Hepatocyte (in vitro differentiated cells): ENCODE measurements at regions not wholly inside any gene's neighbourhood (a gene's known extent, or its start where the extent isn't known, plus 50 kb on each side); places are given as distances from the start of the nearest gene placed in this dataset.
"Not testable (repeated sequence)": the region's sequence is repeated elsewhere in the genome, so short reads cannot be mapped to it uniquely, and the experiment has no call there.

ENCODE experiments used
- DNase-seq: peaks from one replicate; pipeline ENCODE4 v3.0.0-alpha.2; 2016; ENCODE audit warnings: low spot score
- H2AFZ ChIP-seq: fragments of 200-600 bp; sonication (generic); 2 replicates; pipeline ENCODE4 v1.6.0; 2016; ENCODE audit warnings: antibody characterized with exemption, mild to moderate bottlenecking
- H3K27ac ChIP-seq: fragments of 200-600 bp; sonication (generic); 2 replicates; pipeline ENCODE4 v1.5.1; 2016; ENCODE audit warnings: mild to moderate bottlenecking
- H3K27me3 ChIP-seq: fragments of 200-600 bp; sonication (generic); 2 replicates; pipeline ENCODE4 v1.6.1; 2016
- H3K36me3 ChIP-seq: fragments of 200-600 bp; sonication (generic); replicated peaks from 2 replicates; pipeline ENCODE4 v1.5.1; 2016; ENCODE audit warnings: low read depth; ENCODE audit not compliant: insufficient read depth
- H3K4me1 ChIP-seq: fragments of 200-600 bp; sonication (generic); 2 replicates; pipeline ENCODE4 v1.5.1; 2016; ENCODE audit warnings: mild to moderate bottlenecking, moderate library complexity; ENCODE audit not compliant: insufficient read depth
- H3K4me2 ChIP-seq: fragments of 200-600 bp; sonication (generic); 2 replicates; pipeline ENCODE4 v1.6.0; 2016
- H3K4me3 ChIP-seq: fragments of 200-600 bp; sonication (generic); 2 replicates; pipeline ENCODE4 v1.5.1; 2016; ENCODE audit warnings: mild to moderate bottlenecking
- H3K79me2 ChIP-seq: fragments of 200-600 bp; sonication (generic); 2 replicates; pipeline ENCODE4 v1.6.0; 2017; ENCODE audit warnings: mild to moderate bottlenecking
- H3K9me2 ChIP-seq: fragments of 200-600 bp; sonication (generic); replicated peaks from 2 replicates; pipeline ENCODE4 v1.6.0; 2017; ENCODE audit warnings: mild to moderate bottlenecking; ENCODE audit not compliant: insufficient read depth
- H3K9me3 ChIP-seq: fragments of 200-600 bp; sonication (generic); 2 replicates; pipeline ENCODE4 v1.5.1; 2016; ENCODE audit warnings: low read depth, mild to moderate bottlenecking
- H4K20me1 ChIP-seq: fragments of 200-600 bp; sonication (generic); 2 replicates; pipeline ENCODE4 v1.6.0; 2016; ENCODE audit warnings: mild to moderate bottlenecking; ENCODE audit not compliant: insufficient read depth, poor library complexity, severe bottlenecking
- CTCF ChIP-seq: fragments of 200-600 bp; sonication (generic); IDR thresholded peaks from 2 replicates; pipeline ENCODE4 v1.5.1; 2016; ENCODE audit warnings: antibody characterized with exemption, mild to moderate bottlenecking; ENCODE audit not compliant: poor library complexity
- EZH2 ChIP-seq: fragments of 200-600 bp; sonication (generic); IDR thresholded peaks from 2 replicates; pipeline ENCODE4 v1.6.1; 2016; ENCODE audit warnings: antibody characterized with exemption, mild to moderate bottlenecking, borderline replicate concordance
- EZH2phosphoT487 ChIP-seq: fragments of 200-600 bp; sonication (generic); IDR thresholded peaks from one replicate; pipeline ENCODE4 v1.6.1; 2018; ENCODE audit warnings: antibody characterized with exemption, mild to moderate bottlenecking, low read depth, moderate library complexity; ENCODE audit not compliant: unreplicated experiment, severe bottlenecking
- WGBS: methylation state at CpG from one replicate; pipeline ENCODE4 v1.1.6; 2016; ENCODE audit warnings: low lambda C conversion rate; ENCODE audit errors: missing lambda C conversion rate; 5-methylcytosine and 5-hydroxymethylcytosine counted together

- H4K20me1 ChIP-seq = no peaks in the 10 kb centered on the region
- WGBS = 79% methylated on average over 1 of the region's 1 CpG
- no peak for DNase-seq
Observed at GRCh38 chr2:14494759-14495158, 137.8 kb upstream of the LRATD1 start.

GRCh38 chr2:14501061-14501460 lies 131.5 kb upstream of the LRATD1 start:
- H3K27ac ChIP-seq = no peak overlapping the region

More at GRCh38 chr2:14494759-14495158, 137.8 kb upstream of the LRATD1 start:
- Histone ChIP-seq H3K9me2 (no peaks in the 10 kb centered on the region), H3K4me2 (no peak overlapping the region), H3K27me3 (no peaks in the 10 kb centered on the region), H3K4me1 (peaks cover 5% of the 10 kb centered on the region), H2AFZ (no peak overlapping the region), H3K4me3 (no peak overlapping the region), H3K36me3 (no peaks in the 10 kb centered on the region), H3K27ac (no peak overlapping the region), H3K79me2 (no peaks in the 10 kb centered on the region), H3K9me3 (no peaks in the 10 kb centered on the region)
- TF ChIP-seq CTCF (no peak), EZH2phosphoT487 (no peak), EZH2 (no peak)

GRCh38 chr2:14506955-14507354 lies 125.6 kb upstream of the LRATD1 start:
- not testable (repeated sequence) for H3K79me2 ChIP-seq, H3K4me3 ChIP-seq, H3K9me3 ChIP-seq, H3K27me3 ChIP-seq, H2AFZ ChIP-seq, DNase-seq, H3K4me2 ChIP-seq, H4K20me1 ChIP-seq, H3K36me3 ChIP-seq, H3K9me2 ChIP-seq, H3K4me1 ChIP-seq, H3K27ac ChIP-seq
- 90% methylated on average over 12 of the region's 12 CpGs for WGBS

More at GRCh38 chr2:14501061-14501460, 131.5 kb upstream of the LRATD1 start:
- no peaks in the 10 kb centered on the region for H3K9me3 ChIP-seq
- no peaks in the 10 kb centered on the region for H4K20me1 ChIP-seq
- H3K4me3 ChIP-seq = no peak overlapping the region
- no peak overlapping the region for H2AFZ ChIP-seq
- no peaks in the 10 kb centered on the region for H3K4me1 ChIP-seq
- DNase-seq = no peak
- H3K4me2 ChIP-seq = no peak overlapping the region
- H3K79me2 ChIP-seq = no peaks in the 10 kb centered on the region
- H3K27me3 ChIP-seq = no peaks in the 10 kb centered on the region
- WGBS = 87% methylated on average over 6 of the region's 6 CpGs
- no peak for TF ChIP-seq EZH2phosphoT487
- no peak for TF ChIP-seq CTCF
- TF ChIP-seq EZH2 = no peak
- no peaks in the 10 kb centered on the region for H3K9me2 ChIP-seq
- H3K36me3 ChIP-seq = no peaks in the 10 kb centered on the region

- H2AFZ ChIP-seq = no peak overlapping the region
- no peak for DNase-seq
- no peak overlapping the region for H3K4me2 ChIP-seq
- H3K27ac ChIP-seq = no peak overlapping the region
- H3K79me2 ChIP-seq = no peaks in the 10 kb centered on the region
- no peak for TF ChIP-seq EZH2phosphoT487
- no peaks in the 10 kb centered on the region for H3K36me3 ChIP-seq
- H3K4me3 ChIP-seq = no peak overlapping the region
- 65% methylated on average over 4 of the region's 4 CpGs for WGBS
- H3K4me1 ChIP-seq = no peaks in the 10 kb centered on the region
- no peaks in the 10 kb centered on the region for H3K27me3 ChIP-seq
- no peaks in the 10 kb centered on the region for H3K9me3 ChIP-seq
- no peaks in the 10 kb centered on the region for H3K9me2 ChIP-seq
- no peaks in the 10 kb centered on the region for H4K20me1 ChIP-seq
Observed at GRCh38 chr2:14511541-14511940, 121.0 kb upstream of the LRATD1 start.
